Pancreas (tissue), 10 donors: ENCODE measurements at regions not wholly inside any gene's neighbourhood (a gene's known extent, or its start where the extent isn't known, plus 50 kb on each side); places are given as distances from the start of the nearest gene placed in this dataset.
"Not testable (repeated sequence)": the region's sequence is repeated elsewhere in the genome, so short reads cannot be mapped to it uniquely, and the experiment has no call there.

ENCODE experiments used
- ATAC-seq, 4 donors: fragments of 200-7000 bp; cut with Tn5 transposase; one replicate each; pipeline versions ENCODE4 v1.8.0 to v1.9.1; 2020; ENCODE audit warnings: mild to moderate bottlenecking in 4 of 4, moderate library complexity in 4 of 4
- DNase-seq, 6 donors: peaks; one replicate each; pipeline ENCODE4 v3.0.0-alpha.2; 2020
- FAIRE-seq: peaks from 2 replicates; lab custom pipeline; 2012; peaks lifted over from hg19 to GRCh38; lab: Jason Lieb, UNC
- H3K27ac ChIP-seq, 4 donors: fragments of 200-600 bp; sonication (generic); 1 replicate in 3 of 4; 2 replicates in 1 of 4; pipeline versions ENCODE4 v1.5.0 to v1.8.0; 2020
- H3K27me3 ChIP-seq, 4 donors: fragments of 200-600 bp; one replicate each; pipeline ENCODE4 v1.8.0; 2021
- H3K36me3 ChIP-seq, 3 donors: fragments of 200-600 bp; sonication (generic) in 1 of 3; one replicate each; pipeline versions ENCODE4 v1.5.0 to v1.8.0; 2020 to 2021
- H3K4me1 ChIP-seq, 3 donors: fragments of 200-600 bp; one replicate each; pipeline ENCODE4 v1.8.0; 2021
- H3K4me3 ChIP-seq, 4 donors: fragments of 200-600 bp; sonication (generic) in 2 of 4; one replicate each; pipeline versions ENCODE4 v1.5.0 to v1.8.0; 2020 to 2021
- H3K9me3 ChIP-seq, 4 donors: fragments of 200-600 bp; one replicate each; pipeline ENCODE4 v1.8.0; 2021
- WGBS, 2 donors: extraction: QIAGEN DNeasy Blood & Tissue Kit; methylation state at CpG; one replicate each; pipeline ENCODE4 v1.1.7; 2013; 5-methylcytosine and 5-hydroxymethylcytosine counted together
- intact Hi-C, 3 donors: fragments of 100-400 bp; cut with DNase I; formaldehyde crosslinking; loops; one replicate each; pipeline versions ENCODE4 v1.11.1 to v1.14.2; 2022
- TF ChIP-seq, protein P1 (sequence below), 4 donors: fragments of 200-600 bp; sonication (generic) in 3 of 4; IDR thresholded peaks; one replicate each; pipeline versions ENCODE4 v1.5.0 to v1.8.0; 2021; ENCODE audit warnings: antibody characterized with exemption in 4 of 4
- donor health status: healthy with polysubstance abuse.
- donor health status: DM: no; HTN: no; CAD: no; lungs with moderate emphysema.
- donor health status: DM: no; HTN: no; CAD: no.
- donor health status: control.
- donor health status: control.
- donor health status: Bipolar disorder and iron deficiency.
- donor health status: DM: yes; HTN: yes; CAD: no.
- donor health status: DM: no; HTN: no; CAD: no.
- donor health status: DM: no; HTN: no; CAD: no.
- donor health status: DM: yes; HTN: yes; CAD: no.

DNA sequence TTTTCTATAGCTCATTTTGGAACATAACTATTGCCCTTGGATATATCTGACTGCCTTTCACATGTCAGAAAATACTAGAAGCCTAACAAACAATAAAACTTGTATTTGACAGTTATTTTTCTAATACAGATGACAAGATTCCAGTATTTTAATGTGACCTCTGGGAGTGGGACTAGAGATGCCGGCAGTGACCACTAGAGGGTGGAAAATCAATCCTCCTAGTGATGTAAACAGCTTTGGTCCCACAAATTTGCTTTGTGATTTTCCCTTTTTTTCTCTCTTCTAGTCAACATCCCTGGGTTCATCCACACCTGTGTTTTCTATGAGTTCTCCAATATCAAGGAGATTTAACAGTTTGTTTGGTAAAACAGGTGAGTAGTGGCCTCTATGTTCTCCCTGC lies 615.1 kb downstream of the SPATA31A6 start:
- FAIRE-seq, H3K9me3 ChIP-seq, DNase-seq, H3K36me3 ChIP-seq, intact Hi-C loops, H3K27me3 ChIP-seq, H3K27ac ChIP-seq, H3K4me1 ChIP-seq, H3K4me3 ChIP-seq: not testable (repeated sequence)
- TF ChIP-seq, protein P1, sequence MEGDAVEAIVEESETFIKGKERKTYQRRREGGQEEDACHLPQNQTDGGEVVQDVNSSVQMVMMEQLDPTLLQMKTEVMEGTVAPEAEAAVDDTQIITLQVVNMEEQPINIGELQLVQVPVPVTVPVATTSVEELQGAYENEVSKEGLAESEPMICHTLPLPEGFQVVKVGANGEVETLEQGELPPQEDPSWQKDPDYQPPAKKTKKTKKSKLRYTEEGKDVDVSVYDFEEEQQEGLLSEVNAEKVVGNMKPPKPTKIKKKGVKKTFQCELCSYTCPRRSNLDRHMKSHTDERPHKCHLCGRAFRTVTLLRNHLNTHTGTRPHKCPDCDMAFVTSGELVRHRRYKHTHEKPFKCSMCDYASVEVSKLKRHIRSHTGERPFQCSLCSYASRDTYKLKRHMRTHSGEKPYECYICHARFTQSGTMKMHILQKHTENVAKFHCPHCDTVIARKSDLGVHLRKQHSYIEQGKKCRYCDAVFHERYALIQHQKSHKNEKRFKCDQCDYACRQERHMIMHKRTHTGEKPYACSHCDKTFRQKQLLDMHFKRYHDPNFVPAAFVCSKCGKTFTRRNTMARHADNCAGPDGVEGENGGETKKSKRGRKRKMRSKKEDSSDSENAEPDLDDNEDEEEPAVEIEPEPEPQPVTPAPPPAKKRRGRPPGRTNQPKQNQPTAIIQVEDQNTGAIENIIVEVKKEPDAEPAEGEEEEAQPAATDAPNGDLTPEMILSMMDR (IDR thresholded peaks at IDR 0.05): peak in 1 of 4 donors; percentile 17
- 3 to 8% methylated on average over 1 of the region's 1 CpG for WGBS, 2 donors
- ATAC-seq: peak in 3 of 4 donors; percentile 50 to 70 (median 50)

- H3K36me3 ChIP-seq, H3K4me3 ChIP-seq, intact Hi-C loops, FAIRE-seq, H3K27ac ChIP-seq, DNase-seq, H3K27me3 ChIP-seq, H3K9me3 ChIP-seq, ATAC-seq, H3K4me1 ChIP-seq: not testable (repeated sequence)
- 21 to 38% methylated on average over 4 of the region's 4 CpGs for WGBS, 2 donors
These were observed 619.3 kb downstream of the SPATA31A6 start for GRCh38 chr9:42802716-42803115.

DNA sequence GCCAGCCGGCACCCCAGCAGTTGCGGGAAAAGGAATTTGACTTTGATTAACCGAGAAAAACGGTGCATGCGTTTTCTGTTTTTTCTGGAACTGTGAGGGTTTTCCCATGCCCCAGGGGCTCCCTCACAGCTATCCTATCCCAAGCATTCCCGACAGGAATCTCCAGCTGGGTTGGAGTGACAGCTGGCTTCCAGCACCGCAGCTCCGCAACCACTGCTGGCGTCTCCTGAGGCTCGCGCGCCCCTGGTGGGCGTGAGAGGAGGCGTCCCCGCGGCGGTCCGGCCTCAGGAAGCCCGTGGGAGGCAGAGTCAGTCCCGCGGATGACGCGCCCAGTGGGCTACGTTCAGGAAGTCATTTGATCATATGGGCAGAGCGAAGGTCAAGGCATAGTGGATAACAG lies 623.2 kb downstream of the SPATA31A6 start:
- peak in 1 of 6 donors; percentile 23 for DNase-seq
- FAIRE-seq, H3K4me1 ChIP-seq, H3K9me3 ChIP-seq, H3K27me3 ChIP-seq, intact Hi-C loops, H3K36me3 ChIP-seq, H3K27ac ChIP-seq: not testable (repeated sequence)
- TF ChIP-seq, protein P1 (IDR thresholded peaks at IDR 0.05): peak in 1 of 4 donors; percentile 13
- ATAC-seq: peak; percentile 69 to 89 (median 81)
- H3K4me3 ChIP-seq: peak overlapping the region in 1 of 4 donors; percentile 12
- WGBS, 2 donors: 27 to 28% methylated on average over 19 to 21 of the region's 25 CpGs

- FAIRE-seq, H3K36me3 ChIP-seq, ATAC-seq: not testable (repeated sequence)
These were observed 638.0 kb downstream of the SPATA31A6 start for GRCh38 chr9:42821468-42821867.

GRCh38 chr9:42848156-42848555 lies 664.7 kb downstream of the SPATA31A6 start:
- H3K4me1 ChIP-seq, H3K36me3 ChIP-seq, DNase-seq, H3K27ac ChIP-seq, H3K9me3 ChIP-seq, H3K27me3 ChIP-seq, intact Hi-C loops, FAIRE-seq, H3K4me3 ChIP-seq, ATAC-seq: not testable (repeated sequence)
- no CpG with 5 or more reads among the region's 3 CpGs for WGBS, 2 donors

More at GRCh38 chr9:42821468-42821867, 638.0 kb downstream of the SPATA31A6 start:
- H3K27ac ChIP-seq, H3K27me3 ChIP-seq, H3K4me1 ChIP-seq, DNase-seq, H3K4me3 ChIP-seq, H3K9me3 ChIP-seq, intact Hi-C loops: not testable (repeated sequence)
- 17 to 50% methylated on average over 1 of the region's 1 CpG for WGBS, 2 donors

- intact Hi-C loops, H3K36me3 ChIP-seq, H3K27ac ChIP-seq, FAIRE-seq, ATAC-seq, H3K27me3 ChIP-seq, H3K4me1 ChIP-seq, H3K9me3 ChIP-seq: not testable (repeated sequence)
- 33 to 37% methylated on average over 30 to 44 of the region's 48 CpGs for WGBS, 2 donors
- peak in 3 of 6 donors; percentile 38 to 61 (median 59) for DNase-seq
- peak overlapping the region in 2 of 4 donors; percentile 46 to 51 for H3K4me3 ChIP-seq
These were observed 667.6 kb downstream of the SPATA31A6 start for GRCh38 chr9:42850896-42851693.

- H3K27me3 ChIP-seq, ATAC-seq, intact Hi-C loops, H3K4me1 ChIP-seq, H3K9me3 ChIP-seq, H3K36me3 ChIP-seq, FAIRE-seq: not testable (repeated sequence)
- Histone ChIP-seq H3K4me3 (peak overlapping the region in 3 of 4 donors; percentile 28 to 51 (median 46)), H3K27ac (peak overlapping the region in 2 of 4 donors; percentile 28 to 57)
- peak in 3 of 6 donors; percentile 23 to 57 (median 37) for DNase-seq
- 9 to 24% methylated on average over 10 to 22 of the region's 23 CpGs for WGBS, 2 donors
These were observed 668.2 kb downstream of the SPATA31A6 start for GRCh38 chr9:42851701-42852100.
